ENCODE measurements at regions not wholly inside any gene's neighbourhood (a gene's known extent, or its start where the extent isn't known, plus 50 kb on each side); places are given as distances from the start of the nearest gene placed in this dataset.

DNA sequence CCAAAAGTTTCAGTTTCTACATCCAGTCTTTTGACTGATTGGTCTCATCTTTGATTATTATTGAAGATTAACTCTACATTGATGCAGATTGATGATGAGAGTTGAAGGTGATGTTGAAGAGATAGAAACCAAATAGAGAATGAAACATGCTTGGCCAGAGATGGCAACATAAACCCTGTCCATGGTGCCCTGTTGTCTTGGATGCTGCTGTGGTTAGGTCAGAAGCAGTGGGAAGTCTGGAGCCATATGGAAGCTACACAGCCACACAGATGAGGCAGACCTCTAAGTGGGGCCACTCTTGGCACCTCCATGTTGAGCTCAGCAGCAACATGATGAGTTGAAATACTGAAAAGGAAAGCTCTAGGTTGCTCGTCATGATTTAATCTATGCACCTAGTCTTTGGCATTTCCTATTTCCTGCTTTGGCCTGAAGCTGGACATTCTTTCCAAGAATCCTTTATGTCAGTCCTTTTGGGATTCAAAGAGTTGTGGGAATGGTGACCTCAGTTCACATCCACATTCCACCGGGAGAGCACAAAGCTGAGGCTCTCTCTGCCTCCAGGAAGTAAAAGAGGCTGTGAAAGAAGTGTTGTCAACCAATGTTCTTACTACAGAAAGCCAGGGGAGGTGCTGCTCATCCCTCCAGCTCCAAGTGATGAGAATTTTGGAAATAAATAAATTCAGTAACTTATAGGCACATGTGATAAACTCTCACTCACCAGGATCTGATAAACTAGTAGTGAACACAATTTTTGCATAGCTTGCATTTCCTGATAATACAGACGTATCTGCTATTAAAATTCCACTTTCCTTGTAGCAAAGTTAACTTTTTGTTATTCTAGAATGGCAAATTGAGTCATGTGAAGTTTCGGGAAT, 127.7 kb upstream of the MAF start:
- DNase-seq, result no peak

DNA sequence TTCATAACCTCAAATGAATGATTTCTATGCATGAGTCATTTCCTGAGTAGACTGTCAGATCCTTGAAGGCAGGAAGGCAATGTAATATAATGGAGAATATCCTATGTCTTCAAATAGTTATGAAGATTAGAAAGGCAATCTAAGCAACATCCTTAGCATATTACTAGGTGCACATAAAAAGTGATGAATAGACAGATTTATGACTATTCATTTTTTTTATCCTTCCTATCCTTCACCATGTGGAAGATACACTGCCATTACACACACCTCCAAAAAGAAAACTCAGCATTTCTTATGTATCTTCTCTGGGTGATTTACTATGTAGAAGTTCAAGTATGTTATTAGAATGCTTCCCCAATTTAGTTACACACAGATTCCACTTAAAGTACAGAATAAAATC, 126.4 kb upstream of the MAF start:
- DNase-seq, result no peak

DNA sequence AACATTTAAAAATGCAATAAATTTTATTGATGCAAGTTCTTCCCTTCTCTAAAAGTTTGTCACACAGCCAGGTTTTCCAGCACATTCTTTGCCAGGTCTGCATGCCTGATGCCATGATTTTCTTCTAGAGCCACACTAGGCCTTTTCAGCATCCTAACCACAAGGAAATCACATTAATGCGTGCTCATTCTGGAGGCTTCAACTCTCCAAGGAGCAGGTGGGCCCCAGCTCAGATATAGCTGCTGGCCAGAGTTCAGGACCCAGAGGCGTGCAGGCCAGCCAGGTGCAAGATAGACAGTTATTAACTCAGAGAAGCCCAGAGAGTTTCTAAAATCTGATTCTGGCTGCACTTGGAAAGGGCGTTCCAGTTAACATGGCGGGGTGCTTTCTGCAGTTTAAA, 124.5 kb upstream of the MAF start:
- no peak for DNase-seq

DNA sequence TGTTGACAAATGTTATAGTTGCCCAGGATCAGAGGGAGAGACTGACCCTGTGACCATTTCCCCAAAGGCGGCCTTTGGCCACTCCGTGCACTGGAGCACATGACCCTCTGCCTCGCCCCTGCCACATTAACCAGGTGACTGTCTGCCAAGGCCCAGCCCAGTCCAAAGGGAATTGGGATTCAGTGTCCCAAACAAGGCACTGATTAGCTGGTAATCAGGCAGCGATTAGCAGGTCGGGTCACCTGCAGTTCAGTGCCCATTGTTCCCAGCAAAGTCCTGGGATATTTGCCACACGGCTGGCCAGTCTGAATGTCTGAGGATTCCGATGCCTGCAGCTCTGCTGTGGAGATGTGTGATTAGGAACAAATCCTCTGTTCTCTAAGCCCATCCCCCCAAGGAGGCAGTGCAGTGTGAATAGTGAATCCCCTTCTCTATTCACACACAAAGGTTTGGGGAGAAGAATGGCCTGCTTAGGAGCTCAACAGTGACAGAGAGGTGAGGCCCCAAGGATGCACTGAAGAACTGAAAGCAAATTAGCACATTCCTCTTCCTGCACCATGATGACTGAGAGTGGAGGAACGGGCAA, 123.1 kb upstream of the MAF start:
- DNase-seq, result no peak

DNA sequence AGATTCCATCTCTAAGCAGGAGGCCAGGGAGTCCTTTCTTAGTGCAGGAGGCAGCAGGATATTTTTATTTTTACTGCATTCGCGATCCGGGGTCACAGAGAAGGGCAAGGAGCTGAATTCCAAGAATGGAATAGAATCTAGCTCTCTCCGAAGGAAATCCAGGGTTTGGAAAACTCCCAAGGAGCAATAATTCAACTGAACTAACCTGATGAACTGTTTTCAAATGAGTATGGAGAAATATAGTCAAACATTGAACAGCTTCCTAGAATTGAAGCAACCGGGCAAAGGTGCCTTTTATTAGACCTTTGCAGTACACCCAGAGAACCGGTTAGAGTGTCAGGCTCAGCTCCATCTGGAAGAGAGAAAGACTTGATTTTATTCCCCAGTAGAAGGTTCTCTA, 120.7 kb upstream of the MAF start:
- DNase-seq, result no peak

DNA sequence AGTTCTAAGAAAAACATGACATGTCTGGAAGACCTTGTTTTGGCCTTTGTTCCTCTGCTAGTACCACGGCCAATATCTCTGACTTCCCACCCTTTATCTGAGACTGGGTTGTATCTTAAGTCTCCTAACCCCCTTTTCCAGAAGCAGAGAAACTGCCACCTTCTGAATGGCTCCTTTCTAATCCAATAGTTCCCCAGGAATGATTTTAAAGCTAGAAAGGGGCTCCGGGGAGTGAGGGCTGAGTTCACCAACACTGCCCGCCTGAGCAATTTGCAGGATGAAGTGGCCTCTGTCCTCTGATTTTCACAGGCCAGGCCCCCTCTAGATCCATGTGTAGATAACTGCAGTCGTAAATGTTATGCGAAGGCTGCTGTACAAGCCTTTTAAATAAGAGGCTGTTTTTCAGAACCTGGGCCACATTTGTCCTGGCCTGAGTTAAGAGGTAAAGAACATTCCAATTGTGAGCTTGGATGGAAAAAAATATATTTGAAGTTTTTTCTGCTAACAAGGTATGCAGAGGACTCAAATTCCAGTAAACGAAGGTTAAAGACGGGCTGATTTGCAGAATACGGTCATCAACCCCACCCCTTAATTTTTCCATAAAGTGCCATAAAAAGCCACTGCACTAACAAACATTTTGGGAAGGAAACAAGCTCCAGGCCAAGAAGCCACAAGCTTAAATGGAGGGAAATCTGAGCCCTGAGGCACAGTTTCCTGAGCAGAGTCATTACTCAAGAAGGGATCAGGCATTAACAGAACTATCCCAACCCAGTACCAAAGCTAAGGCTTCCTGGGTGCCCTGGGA, 117.0 kb upstream of the MAF start:
- no peak for DNase-seq

DNA sequence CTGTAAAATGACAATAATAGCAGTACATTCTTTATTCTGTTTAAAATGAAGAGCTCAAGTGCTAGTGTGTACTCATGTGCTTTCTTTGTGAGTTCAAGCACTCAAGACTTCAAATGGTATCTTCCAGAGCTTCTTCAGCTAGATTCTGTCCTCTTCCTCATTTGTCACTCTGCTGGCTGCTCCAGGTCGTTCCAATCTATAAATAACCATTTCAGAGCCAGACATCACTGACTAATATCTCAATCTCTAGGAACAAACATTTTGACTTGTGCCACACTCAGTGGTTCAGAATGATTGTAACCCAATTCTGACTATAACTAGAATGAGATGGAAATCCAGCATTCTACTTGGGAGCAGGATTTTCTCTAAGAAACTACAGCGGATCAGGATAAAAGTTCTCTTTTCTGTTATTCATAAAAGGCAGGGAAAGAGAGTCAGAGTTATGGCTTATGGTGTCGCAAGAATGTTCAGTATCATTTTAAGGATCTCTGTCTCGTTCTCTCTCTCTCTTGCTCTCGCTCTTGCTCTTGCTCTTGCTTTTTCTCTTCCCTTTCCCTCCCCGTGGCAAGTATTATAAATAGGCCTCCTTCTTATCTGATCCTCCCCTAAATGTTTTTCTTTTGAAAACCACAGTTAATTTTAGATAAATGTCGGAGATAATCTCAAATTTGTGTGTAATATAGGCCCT, 116.3 kb upstream of the MAF start:
- DNase-seq, result no peak

DNA sequence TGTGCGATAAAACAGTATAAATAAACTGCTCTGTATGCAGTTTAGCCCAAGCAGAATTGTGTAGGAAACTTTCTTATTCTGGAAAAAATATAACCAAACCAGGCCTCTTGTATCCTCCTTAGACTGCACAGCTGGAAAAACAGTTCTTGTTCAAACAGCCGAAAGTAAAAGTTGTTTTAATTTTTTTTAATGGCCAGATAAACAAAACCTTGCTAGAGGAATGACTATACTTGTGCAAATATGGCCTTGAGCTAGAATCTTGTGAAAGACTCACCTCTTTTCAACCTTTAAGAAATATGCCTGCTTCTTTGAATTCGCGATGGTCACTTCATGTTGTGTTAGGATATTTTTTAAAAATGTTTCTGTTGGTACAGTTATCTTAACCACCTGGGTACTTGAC, 114.5 kb upstream of the MAF start:
- DNase-seq, result no peak

DNA sequence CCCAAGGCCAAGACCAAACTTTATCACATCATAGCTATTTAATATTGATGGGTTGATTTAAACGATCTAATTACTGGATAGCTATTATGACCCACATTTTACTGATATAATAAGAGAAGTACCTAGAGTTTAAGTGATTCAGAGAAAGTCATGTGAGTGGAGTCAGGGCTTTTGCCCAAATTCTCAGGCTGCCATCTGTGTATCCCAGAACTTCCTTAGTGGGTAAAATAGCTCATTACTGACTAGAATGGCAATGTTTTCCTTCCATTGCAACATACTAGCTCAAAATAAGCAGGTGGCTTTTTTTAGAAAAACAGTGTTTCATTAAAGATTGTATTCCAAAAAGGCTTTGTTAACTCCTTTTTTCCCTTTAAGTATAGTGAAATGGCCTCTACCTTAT, 113.9 kb upstream of the MAF start:
- no peak for DNase-seq

DNA sequence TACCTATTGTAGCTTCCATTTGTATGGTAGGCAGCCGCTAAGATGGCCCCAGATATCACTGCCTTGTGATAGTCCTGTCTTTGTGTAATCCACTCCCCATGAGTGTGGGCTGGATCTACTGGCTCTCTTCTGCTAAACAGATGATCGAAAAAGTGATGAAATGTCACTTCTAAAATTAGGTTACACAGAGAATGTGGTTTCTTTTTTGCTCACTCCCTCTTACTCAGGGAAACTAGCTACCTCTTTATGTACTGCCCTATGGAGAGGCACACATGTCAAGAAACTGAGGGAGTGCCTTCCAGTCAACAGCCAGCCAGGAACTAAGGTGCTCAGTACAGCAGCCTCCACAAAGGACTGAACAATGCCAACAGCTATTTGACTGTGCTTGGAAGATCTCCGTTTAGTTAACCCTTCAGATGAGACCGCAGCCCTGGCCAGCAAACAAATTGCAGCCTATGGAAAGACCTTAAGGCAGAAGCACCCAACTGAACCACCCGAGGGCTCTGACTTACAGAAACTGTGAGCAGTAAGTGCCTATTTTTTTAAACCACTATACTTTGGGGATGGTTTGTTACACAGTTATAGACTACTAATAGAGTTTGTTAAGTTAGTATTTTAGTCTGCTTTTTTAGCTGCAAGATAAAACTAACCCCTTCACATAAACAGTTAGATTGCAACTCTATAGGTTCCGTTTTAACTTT, 113.2 kb upstream of the MAF start:
- no peak for DNase-seq

DNA sequence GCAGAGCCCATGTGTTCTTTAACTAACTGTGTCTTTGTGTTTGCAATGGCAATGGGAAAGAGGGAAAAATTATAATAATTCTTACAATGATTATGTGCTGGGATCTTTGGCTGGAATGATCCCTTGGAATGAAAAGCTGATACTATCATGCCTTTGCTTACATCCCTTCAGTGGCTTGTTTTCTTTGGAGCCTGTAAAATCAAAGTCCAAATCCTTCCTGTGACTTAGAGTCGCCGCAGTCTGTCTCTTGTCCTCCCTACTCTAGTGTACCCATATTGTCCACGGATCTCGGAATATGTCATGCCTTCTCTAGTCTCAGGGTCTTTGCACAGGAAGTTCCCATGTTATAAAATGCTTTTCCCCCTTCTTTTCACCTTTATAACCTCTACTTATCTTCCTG, 111.7 kb upstream of the MAF start:
- no peak for DNase-seq

DNA sequence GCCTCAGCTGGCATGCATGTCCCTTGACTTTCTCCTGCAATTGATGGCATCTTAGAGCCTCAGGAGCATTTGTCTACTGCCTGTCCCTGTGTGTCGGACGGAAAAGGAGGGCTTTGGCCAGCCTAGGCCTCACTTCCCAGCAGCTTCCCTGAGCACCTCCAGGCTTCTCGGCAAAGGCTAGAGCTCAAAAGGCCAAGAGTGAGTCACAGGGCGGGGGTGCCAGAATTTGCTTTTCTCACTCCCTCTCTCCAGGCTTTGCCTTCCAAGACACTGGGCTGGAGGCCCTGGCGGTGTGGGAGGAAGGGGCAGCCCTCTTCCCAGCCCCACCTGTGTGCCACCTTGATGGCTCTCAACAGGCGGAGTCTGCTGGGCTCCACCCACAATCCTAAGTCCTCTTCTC, 107.3 kb upstream of the MAF start:
- no peak for DNase-seq

DNA sequence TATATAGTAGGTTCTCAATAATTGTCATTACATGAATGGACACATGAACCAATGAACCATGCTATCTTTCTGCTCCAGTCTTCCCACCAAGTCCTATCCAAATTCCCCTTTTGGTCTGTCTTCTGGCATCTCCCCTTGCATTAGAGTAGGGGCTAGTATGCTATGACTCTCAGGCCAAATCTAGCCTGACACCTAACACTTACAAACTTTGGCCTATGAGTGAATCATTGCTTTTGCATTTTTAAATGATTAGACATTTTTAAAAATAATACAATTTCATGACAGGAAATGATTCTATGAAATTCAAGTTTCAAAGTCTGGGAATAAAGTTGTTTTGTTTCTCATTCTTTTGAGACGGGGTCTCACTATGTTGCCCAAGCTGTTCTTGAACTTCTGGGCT, 102.5 kb upstream of the MAF start:
- DNase-seq, result no peak

DNA sequence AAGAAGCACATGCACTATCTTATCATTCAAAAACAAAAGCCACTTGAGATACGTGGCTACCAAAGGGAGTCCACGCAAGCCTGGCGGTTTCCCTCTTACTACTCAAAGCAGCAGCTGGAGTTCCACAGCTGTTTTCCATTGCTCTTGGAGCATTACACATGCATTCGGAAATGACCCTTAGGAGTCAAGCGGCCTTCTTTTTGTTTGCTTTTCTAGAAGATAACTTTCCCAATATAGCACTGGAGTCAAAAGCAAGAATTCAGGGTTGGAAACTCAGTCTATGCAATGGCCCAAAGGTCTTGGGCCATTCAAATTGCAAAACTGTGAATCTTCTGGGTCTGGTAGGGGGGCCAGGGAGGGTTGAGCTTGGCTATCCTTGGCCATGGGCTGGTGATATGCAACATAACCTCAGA, 97.8 kb upstream of the MAF start:
- DNase-seq, result no peak

DNA sequence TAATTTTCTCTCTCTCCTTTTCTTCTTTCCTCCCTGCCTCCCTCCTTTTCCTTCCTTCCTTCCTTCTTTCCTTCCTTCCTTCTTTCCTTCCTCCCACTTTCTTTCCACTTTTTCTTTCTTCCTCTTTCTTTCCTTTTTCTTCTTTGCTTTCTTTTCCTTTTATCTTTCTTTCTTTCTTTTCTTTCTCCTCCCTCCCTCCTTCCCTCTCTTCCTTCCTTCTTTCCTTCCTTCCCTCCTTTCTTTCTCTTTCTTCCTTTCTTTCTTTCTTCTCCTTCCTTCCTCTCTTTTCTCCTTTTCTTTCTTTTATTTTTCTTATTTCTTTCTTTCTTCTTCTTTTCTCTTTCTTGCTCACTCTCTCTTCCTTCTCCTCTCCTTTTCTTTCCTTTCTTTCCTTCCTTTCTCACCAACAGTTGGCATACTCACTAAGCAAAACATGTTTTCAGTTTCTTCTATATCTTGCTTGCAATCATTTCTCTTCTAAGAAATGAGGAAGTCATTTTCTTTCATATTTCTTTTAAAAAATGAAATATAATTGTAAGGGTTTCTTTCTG, 97.1 kb upstream of the MAF start:
- DNase-seq, result no peak

DNA sequence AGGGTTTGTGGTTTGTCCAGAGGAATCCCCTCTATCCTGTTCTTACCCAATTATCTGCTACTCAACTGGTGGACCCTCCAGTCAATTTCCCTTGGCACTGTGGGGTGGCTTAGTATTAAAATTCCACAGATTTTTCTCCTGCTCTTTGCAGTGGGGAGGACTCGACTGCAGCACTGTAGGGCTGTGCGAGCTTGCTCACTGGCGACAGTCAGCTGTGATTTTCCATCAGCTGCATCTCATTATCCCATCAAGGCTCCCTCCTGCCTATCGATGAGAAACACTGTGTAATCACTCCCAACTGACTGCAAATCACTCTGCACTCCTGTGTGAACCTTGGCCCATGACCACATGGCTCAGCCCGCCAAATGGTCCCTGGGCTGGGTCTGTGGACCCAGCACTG, 90.5 kb upstream of the MAF start:
- DNase-seq, result no peak

DNA sequence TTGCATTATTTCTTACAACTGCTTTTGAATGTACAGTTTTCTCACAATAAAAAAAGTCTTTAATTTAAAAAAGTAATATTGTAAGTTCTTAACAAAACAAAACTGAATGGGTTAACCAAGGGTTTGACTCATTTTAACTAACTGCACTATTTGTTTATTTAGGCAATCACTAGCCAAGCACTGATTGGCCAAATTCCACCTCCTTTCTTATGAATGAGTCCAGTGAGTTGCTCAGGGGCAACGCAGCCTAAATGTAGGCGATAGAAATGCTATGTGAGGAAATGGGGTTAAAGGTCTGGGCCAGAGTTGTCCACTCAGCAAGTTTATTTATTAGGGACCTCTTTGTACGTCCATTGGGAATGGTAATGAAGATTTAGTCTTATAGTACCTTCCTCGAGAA, 89.6 kb upstream of the MAF start:
- no peak for DNase-seq

DNA sequence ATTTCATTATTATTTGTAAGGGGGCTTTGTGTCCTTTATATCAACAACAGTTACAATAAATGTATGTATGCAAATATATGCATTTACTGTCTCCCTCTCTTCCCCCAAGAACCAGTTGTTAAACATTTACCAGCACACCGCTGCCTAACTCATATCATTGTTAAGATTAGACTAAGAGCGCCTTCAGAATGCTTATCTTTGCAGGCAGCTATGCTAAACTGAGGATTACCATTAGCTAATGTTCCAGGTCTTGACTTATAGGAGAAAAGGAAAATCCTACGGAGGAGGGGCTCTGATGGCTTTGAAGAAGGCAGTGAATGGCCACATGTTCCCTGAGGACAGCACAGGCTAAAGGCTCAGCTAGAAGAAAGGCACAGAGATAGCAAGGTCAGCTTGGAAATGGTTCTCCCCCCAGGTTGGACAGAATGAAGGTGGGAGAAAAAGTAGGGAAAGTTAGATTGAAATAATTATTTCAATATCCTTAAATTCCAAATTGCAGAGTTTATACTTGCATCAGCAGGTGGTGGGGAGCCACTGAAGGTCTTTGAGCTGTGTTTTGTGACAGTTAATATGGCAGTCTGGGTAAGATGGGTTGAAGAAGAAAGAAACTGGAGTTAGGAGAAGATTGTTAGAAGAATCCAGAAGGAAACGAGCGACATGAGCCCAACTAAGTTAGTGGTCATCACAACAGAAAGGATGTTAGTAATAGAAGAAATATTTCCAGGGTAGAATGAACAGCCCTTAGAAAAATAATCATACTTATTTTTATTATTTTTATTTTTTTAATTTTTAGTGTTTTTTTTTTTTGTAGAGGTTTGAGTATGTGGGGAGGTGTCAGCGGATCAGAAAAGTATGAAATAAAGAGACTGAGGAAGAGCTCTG, 87.0 kb upstream of the MAF start:
- DNase-seq, result no peak

DNA sequence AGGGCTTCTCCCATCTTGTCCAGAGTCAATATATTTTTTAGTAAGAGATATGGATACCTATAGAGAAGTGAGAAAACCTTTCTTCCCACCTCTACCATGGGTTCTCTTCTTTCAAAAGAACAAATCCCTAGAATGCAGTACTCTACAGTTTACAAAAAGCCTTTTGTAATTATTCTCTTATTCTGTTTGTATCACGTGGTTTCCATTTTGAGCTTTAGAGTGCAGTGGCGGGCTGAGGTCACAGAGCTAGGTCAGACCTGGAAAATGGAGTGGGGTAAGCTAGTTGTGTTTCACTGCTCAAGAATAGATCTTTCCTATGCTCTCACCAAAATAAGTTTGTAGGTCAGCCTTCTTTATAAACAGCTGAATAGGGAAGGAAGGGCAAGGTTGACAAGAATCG, 85.3 kb upstream of the MAF start:
- DNase-seq, result no peak

DNA sequence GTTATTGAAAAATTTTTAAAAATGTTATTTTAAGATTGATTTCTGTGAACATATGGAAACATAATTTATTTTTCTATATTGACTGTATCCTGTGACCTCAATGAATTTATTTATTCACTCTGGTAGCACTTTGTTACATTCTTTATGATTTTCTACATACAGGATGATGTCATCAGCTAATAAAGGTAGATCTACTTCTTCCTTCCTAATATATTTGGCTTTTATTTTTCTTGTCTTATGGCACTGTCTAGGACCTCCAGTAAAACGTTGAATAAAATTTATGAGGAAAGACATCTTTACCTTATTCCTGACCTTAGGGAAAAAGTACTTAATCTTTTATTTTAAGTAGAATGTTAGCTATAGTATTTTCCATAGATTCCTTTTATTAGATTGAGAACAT, 78.8 kb upstream of the MAF start:
- DNase-seq, result no peak

DNA sequence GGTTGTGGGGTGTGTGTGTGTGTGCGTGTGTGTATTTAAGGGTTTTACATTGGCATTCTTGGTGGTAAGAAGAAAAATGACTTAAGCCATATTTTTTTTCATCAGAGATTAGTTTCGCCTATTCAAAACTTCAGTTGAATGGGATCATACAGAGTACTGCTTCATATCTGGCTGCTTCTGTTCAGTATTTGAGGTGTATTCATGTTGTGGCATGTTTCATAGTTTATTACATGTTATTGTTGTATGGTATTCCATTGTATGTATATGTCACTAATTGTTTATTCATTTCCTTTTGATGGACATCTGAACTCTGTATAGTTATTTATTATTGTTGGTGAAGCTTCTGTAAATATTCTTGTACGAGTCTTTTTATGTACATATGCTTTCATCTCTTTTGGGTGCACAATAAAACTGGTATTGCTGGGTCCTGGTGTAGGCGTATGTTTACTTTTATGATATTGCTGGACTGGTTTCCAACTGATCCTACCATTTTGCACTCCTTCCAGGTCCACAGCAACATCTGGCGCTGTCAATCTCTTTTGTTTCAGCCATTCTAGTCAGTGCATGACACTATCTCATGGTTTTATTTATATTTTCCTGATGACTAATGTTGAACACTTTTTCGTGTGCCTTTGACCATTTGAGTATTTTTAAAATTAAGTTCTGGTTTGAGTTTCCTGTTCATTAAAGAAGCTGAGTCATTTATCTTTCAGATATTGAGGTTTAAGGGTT, 77.4 kb upstream of the MAF start:
- no peak for DNase-seq
